Pons (tissue), 1 donor: ENCODE measurements at regions not wholly inside any gene's neighbourhood (a gene's known extent, or its start where the extent isn't known, plus 50 kb on each side); places are given as distances from the start of the nearest gene placed in this dataset.
A peak's percentile ranks its signal among the peaks of the same experiment; 100 is the strongest.
"Not testable (repeated sequence)": the region's sequence is repeated elsewhere in the genome, so short reads cannot be mapped to it uniquely, and the experiment has no call there.

Experiments
- DNase-seq: peaks from one replicate; pipeline ENCODE4 v3.0.0-alpha.2; 2016; ENCODE audit warnings: low spot score

DNA sequence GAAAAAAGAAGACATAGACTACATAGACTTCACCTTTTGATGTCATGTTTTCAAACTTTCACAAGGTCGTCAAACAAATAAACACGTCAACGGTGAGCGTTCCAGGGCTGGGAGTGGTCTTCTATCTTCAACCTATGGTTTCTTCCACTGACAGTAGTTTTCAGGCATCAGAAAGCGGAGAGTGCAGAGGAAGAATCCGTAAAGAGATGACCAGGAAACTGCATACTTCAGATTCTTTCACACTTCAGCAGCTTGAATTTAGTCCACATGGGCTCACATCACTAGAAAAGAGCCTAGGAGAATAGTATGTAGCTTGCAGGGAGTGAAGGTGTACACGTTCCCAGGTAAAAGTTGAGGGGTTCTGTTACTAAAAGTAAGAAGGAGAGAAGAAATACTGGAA lies 58.5 kb downstream of the NPY1R start:
- no peak for DNase-seq

DNA sequence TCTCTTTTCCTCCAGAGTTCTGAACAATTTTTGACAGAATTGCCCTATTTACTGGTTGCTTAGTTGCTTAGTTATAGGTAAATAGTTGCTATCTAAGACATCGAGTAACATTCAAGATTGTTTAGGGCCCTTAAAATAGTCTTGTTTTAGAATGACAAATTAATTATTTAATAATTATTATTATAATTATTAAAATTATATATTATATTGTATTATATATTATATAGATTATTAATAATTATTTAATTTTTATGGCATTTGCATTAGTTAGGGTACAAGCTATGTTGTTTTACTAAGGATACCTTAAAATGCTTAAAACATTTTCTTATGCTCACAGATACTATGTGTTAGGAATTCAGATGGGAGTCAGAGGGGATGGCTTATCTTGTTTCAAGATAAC lies 59.2 kb downstream of the NPY1R start:
- no peak for DNase-seq

DNA sequence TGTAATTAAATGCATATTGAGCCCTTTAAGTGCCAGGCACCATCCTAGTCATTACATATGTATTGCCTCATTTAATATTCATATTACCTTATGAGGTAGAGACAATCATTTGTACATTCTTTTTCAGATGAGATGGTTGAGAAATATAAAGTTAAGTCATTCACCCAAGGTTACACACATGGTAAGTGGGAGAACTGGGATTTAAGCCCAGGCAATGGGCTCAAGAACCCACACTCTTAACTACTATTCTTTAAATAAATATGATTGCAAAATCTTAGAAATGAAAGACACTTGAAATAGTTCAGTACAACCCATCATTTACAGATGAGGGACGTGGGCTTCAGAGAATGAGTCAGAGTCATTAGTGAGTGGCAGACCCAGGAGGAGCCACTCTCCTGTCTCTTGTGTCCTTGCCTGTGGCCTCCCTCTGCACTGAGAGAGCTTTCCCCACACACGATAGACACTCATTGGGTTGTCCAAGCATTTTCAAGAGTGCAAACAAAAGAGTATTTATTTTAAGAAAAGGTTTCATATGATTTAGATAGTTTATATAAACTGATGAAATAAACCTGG lies 60.8 kb downstream of the NPY1R start:
- DNase-seq: no peak

DNA sequence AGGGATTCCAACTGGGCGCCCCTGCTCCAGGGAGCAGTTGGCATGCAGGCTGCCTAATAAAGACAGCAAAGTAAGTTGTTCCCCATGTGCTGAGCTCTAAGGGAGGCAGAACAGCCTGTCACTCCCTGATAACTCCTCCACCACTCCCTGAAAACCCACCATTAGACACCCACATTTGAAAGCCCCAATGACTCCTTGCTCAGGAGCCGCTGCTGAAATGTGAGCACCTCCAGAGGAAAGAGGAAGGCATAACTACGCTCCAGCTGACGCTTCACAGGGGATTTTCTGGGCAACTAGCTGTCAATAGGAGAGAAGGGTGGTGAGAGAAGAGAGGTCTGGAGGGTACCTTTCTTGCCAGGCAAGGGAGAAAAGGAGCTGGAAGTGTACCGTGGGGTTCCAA lies 62.5 kb downstream of the NPY1R start:
- DNase-seq: no peak

DNA sequence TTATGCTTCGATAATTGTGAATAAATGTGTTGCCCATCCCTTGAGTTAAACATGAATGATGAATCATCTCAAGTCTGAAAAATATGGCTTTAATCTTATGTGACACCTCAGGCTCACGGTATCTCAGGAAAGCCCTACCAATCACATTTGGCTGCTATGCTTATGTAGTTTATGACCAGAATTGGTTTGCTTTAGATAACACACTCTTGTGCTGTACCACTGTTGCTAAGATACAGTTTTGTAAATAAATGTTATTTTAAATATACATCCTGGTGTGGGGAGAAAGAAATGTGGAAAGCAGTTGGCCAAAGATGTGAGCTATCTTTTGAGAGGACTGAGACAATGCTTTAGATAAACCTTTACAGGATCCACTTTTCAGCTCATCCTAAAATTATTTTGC lies 63.2 kb downstream of the NPY1R start:
- no peak for DNase-seq

DNA sequence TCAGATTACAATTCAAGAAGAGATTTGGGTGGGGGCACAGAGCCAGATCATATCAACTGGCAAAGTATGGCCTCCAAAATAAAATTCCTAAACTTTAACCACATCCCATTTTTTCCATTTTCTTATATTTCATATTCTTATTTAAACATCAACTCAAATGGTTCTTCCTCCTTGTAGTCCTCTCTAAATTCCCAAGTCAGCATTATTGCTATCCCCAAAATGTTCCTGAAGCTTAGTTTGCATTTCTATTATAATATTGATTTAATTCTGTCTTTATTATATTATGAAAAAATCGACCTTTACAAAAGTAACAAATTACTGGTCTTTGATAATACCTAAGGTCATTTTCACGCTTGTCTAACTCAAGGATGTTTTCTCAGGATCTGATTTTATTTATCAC lies 67.5 kb downstream of the NPY1R start:
- DNase-seq: no peak

DNA sequence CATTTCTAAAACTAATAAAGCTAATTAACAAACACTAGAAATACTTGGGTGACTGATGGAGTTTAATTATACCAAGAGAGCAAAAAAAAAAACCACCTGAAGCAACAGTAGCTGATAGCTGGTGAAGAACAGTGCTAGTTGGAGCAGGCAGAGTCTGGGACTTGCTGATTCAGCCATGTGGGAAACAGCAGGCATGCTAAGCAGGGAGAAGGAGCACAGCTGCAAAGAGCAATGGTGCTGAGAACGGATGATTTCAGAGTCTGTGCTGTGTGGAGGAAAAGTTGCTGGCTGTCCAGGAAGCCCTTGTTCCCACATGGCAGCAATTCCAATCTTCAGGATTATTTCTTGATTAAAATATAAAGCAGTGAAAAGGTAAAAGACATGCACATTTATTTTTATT lies 68.8 kb downstream of the NPY1R start:
- DNase-seq: peak; percentile 20

DNA sequence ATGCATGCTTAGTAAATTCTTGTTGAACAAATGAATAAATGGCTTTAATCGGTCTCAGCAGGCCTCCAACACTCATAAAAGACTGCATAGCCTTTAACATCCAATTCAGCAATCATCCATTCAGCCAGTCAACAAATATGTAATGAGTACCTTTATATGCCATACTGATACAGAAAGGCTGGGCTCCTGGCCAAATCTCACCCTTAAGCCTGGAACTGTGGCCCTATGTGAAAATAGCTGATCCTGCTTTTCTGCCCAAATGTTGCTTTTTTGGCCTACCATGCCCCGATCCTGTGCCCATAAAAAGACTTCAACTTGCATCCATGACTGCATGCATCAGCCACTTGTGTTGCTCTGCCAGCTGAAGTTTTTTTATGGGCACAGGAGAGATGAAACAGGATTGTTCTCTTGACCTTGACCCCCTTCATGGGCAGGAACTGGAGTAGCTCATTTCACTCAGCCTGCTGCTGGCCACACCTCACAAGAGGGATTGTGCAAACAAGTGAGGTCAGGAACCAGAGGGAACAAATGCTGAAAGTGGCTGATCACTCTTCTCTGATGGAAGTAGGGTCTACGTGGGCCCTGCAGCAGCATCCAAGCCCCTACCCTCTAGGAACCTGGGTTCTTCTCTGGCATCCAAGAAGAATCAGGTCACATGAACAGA lies 75.6 kb downstream of the NPY1R start:
- DNase-seq: no peak

DNA sequence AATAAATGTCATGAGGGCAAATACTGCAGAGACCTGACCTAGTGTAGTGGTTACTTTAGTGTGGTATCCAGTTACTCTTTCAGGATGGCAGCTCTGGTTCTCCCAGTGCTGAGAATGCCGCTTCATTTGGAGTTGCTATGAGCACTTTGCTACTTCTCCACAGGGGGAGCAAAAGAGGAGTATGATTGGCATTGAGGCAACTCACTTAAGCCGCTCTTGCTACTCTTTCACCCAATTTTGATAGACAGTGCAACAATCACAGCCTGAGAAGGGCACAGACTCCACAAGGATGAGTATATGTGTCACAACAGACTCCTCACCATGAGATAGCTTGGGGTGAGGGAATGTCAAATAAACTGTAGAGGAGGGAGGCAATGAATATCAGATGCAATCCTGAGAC lies 81.2 kb downstream of the NPY1R start:
- no peak for DNase-seq

DNA sequence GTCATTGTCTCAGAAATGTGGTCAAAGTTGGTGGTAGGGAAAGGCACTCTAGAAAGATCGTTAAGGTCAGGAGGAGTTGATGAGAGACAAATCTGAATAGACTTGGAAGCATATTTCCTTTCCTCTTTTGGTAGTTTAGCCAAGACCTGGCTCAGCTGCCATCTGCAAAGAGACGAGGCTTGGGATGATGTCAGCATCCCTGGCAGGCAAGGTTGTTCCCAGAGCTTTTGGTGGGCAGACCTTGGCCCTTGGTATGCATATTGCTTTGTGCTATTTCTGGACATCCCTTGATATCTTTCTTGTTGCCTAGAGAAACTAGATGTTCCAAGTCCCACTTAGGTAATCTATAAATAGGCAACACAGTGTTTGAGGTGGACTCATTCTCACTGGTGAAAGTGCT lies 82.4 kb upstream of the NAF1 start:
- no peak for DNase-seq

DNA sequence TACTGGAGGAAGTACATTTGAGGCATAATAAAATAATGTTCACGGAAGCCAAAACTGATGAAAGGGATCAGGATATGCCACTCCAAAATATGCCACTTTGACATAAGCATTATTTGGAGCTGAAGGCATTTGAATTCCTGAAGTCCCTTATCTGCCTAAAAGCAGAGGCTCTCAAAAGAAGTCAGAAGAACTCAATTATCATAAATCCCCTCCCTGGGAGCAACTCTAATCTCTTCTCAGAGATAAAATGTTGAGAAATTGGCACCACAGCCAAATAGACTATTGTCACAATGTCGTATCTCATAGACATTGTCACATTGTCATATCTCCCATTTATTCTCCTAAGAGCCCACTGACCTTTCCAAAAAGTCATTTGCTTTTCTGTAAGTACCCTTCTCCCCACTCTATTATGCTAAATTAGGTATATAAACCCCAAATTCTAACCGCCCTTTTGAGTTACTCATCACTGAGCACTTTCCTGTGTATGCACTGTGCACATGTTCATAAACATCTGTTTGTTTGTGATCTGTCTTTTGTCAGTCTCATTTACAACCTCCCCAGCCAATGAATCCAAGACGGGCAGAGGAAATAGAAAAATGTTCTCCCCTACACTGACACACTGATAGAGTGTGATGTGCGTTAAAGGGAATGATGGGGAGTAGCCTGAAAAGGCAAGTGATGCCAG lies 78.5 kb upstream of the NAF1 start:
- no peak for DNase-seq

DNA sequence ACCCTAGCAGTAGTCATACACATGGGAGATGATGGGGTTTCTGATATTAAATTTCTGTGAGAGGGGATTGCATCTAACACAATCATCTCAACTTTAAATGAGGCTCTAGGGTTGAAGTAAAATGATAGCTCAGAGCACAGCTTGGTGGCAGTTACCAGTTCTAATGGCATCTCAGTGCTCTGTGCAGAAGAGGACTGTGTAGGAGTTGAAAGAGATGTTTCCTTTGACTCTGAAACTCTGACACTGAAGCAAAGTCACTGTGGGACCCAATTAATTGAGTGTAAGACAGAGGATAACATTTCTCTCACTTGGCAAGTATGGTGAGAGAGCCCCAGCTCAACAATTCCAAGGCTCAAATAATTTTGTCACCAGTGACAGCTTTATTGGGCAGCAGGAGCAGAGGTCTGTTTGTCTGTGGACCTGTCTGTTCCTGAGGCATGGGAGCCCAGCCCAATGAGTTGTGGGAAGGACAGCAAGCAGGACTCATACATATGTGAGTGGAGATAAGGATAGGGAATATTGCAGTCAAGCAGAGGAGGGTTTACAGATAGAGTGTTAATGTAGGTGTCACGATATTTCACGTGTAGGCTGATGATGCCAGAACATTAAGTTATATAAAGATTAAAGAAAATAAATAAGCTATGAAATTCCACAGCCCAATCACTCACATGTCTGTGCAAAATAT lies 76.7 kb upstream of the NAF1 start:
- no peak for DNase-seq

DNA sequence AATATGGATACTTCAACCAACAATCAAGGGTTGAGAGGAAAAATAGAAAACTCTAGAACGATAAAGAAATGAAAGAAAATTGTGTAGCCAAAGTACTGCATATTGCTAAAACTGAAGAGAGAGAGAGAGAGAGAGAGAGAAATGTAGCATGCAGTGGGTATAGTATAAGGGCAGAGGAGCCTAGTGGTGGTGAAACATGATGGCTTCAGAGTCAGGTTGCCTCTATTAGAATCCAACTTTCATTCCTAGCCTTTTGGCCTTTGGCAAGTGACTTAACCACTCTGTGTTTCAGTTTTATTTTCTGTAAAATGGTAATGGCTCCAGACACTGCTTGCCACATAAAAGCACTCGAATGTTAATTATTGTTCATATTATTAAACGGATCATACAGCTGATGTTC lies 71.2 kb upstream of the NAF1 start:
- no peak for DNase-seq

DNA sequence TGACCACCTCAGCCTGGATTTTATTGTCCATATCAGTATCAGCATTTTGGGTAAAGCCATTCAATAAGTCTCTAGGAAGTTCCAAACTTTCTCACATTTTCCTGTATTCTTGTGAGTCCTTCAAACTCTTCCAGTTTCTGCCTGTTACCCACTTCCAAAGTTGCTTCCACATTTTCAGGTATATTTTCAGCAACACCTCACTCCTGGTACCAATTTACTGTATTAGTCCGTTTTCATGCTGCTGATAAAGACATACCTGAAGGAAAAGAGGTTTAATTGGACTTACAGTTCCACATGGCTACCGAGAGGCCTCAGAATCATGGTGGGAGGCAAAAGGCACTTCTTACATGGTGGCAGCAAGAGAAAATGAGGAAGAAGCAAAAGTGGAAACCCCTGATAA lies 69.7 kb upstream of the NAF1 start:
- not testable (repeated sequence) for DNase-seq

DNA sequence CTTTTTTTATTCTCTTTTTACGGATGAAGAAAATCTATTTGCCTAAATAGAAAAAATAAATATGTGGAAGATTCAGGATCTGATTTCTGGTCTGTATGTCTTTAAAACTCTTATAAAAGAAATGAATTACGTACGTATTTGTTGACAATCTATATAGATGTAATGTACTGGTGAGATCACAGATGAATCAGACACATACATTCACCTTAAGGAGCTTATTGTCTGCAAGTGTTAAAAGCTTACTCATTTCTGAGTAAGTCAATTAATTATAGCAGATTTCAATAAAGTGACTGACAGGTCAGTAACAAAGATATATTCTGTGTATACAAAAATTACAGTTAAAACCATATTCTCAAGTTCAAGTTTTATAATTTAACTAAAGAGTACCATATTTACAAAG lies 66.6 kb upstream of the NAF1 start:
- no peak for DNase-seq

DNA sequence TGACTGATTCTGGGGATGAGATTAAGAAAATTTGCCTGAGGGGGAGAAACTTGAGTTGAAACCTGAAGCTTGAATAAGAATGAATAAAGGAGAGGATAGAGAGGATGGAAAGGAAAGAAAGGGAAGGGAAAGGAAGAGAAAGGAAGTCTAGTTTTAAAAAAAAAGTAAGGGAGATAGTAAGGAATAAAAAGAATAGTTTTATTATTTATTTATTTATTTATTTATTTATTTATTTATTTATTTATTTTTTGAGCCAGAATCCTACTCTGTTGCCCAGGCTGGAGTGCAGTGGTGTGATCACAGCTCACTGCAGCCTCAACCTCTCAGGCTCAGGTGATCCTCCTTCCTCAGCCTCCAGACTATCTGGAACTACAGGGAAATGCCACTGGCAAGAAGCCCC lies 62.0 kb upstream of the NAF1 start:
- DNase-seq: no peak

DNA sequence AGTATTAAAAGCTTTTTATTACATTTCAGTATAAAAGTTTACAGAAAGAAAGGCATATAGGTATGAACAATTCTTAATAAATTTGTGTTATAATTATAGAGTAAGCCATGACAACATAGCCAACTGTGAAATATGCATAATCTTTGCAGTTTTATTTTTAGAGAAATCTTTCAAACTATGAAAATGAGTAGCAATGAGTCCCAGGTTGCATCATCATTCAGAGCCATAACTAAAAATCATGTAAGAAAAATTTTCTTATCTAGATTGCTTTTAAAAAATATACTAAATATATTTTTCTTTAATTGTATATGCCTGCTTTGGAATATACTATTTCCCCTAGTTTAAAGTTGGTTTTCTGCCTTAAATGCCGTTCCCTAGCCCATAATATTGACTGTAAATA lies 54.8 kb upstream of the NAF1 start:
- no peak for DNase-seq

DNA sequence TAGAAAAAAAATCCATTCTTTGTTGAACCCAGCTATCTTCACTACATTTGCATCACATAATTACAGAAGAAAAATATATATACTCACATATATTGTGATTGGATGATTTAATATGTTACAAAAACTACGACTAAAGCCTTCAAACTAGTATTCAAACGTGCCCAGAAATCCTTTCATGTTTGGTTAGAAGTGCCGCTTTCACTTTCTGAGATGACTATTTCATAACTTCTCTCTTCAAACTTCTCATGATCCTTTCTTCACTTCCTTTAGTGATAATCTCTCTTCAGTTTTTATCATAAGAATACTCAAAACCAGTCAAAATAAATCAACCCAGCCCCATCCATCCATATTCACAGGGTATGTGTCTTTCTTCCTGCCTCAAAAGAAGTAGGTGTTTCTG lies 50.8 kb upstream of the NAF1 start:
- DNase-seq: no peak
